Mesothelial cell of epicardium (in vitro differentiated cells): ENCODE measurements at regions not wholly inside any gene's neighbourhood (a gene's known extent, or its start where the extent isn't known, plus 50 kb on each side); places are given as distances from the start of the nearest gene placed in this dataset.

Source experiments
- DNase-seq, 2 experiments: peaks; one replicate each; pipeline ENCODE4 v3.0.0; 2021; ENCODE audit warnings: low spot score in 2 of 2; ENCODE audit not compliant: unreplicated experiment in 2 of 2
- H3K27ac Mint-ChIP-seq: 2 replicates; pipeline ENCODE4 v1.8.0; 2021; ENCODE audit warnings: mixed read lengths
- H3K27me3 Mint-ChIP-seq: 2 replicates; pipeline ENCODE4 v1.8.0; 2021; ENCODE audit warnings: low read depth, mixed read lengths
- H3K36me3 Mint-ChIP-seq: 2 replicates; pipeline ENCODE4 v1.8.0; 2021; ENCODE audit warnings: mixed read lengths
- H3K4me1 Mint-ChIP-seq: 2 replicates; pipeline ENCODE4 v1.8.0; 2021; ENCODE audit warnings: mixed read lengths
- H3K4me3 Mint-ChIP-seq: 2 replicates; pipeline ENCODE4 v1.8.0; 2021; ENCODE audit warnings: mild to moderate bottlenecking, moderate library complexity, mixed read lengths
- H3K9me3 Mint-ChIP-seq: 2 replicates; pipeline ENCODE4 v1.8.0; 2021; ENCODE audit warnings: mixed read lengths
- CTCF ChIP-seq: fragments of 200-600 bp; sonication (generic); IDR thresholded peaks from one replicate; pipeline ENCODE4 v1.5.0; 2021; ENCODE audit warnings: antibody characterized with exemption; ENCODE audit not compliant: unreplicated experiment

GRCh38 chr10:109025172-109025571 is 898.1 kb downstream of the XPNPEP1 start:
- H3K4me1 Mint-ChIP-seq: no peaks in the 10 kb centered on the region
- TF ChIP-seq CTCF: no peak

GRCh38 chr10:109022417-109023049 is 900.8 kb downstream of the XPNPEP1 start:
- Mint-ChIP-seq H3K27ac (no peak overlapping the region), H3K9me3 (no peaks in the 10 kb centered on the region), H3K4me1 (peaks cover 3% of the 10 kb centered on the region), H3K36me3 (no peaks in the 10 kb centered on the region), H3K27me3 (no peaks in the 10 kb centered on the region), H3K4me3 (no peak overlapping the region)
- no peak for DNase-seq
- TF ChIP-seq CTCF: no peak

More at GRCh38 chr10:109025172-109025571, 898.1 kb downstream of the XPNPEP1 start:
- no peaks in the 10 kb centered on the region for H3K36me3 Mint-ChIP-seq
- H3K9me3 Mint-ChIP-seq: no peaks in the 10 kb centered on the region
- no peak for DNase-seq
- no peak overlapping the region for H3K4me3 Mint-ChIP-seq
- peaks cover 3% of the 10 kb centered on the region for H3K27me3 Mint-ChIP-seq
- H3K27ac Mint-ChIP-seq: no peak overlapping the region

GRCh38 chr10:109019001-109019424 is 904.3 kb downstream of the XPNPEP1 start:
- H3K4me1 Mint-ChIP-seq: peaks cover 3% of the 10 kb centered on the region
- no peak overlapping the region for H3K27ac Mint-ChIP-seq
- no peak overlapping the region for H3K4me3 Mint-ChIP-seq
- no peak for TF ChIP-seq CTCF
- H3K9me3 Mint-ChIP-seq: no peaks in the 10 kb centered on the region
- no peak for DNase-seq
- H3K27me3 Mint-ChIP-seq: no peaks in the 10 kb centered on the region
- no peaks in the 10 kb centered on the region for H3K36me3 Mint-ChIP-seq

- no peak overlapping the region for H3K27ac Mint-ChIP-seq
- no peak for DNase-seq
- H3K9me3 Mint-ChIP-seq: no peaks in the 10 kb centered on the region
- no peak for TF ChIP-seq CTCF
- no peaks in the 10 kb centered on the region for H3K36me3 Mint-ChIP-seq
- H3K27me3 Mint-ChIP-seq: no peaks in the 10 kb centered on the region
- no peaks in the 10 kb centered on the region for H3K4me1 Mint-ChIP-seq
- H3K4me3 Mint-ChIP-seq: no peak overlapping the region
These were observed 915.8 kb downstream of the XPNPEP1 start for GRCh38 chr10:109007514-109007913.

- Mint-ChIP-seq H3K36me3 (no peaks in the 10 kb centered on the region), H3K4me3 (no peak overlapping the region), H3K4me1 (no peaks in the 10 kb centered on the region), H3K9me3 (peaks cover 10% of the 10 kb centered on the region), H3K27ac (no peak overlapping the region), H3K27me3 (peaks cover 14% of the 10 kb centered on the region)
- TF ChIP-seq CTCF: no peak
- no peak for DNase-seq
These were observed 932.9 kb downstream of the XPNPEP1 start for GRCh38 chr10:108990441-108990840.

- TF ChIP-seq CTCF: no peak
- Mint-ChIP-seq H3K27ac (no peak overlapping the region), H3K4me1 (no peaks in the 10 kb centered on the region), H3K4me3 (no peak overlapping the region), H3K9me3 (peaks cover 10% of the 10 kb centered on the region), H3K36me3 (no peaks in the 10 kb centered on the region), H3K27me3 (peaks cover 13% of the 10 kb centered on the region)
- DNase-seq: no peak
These were observed 933.3 kb downstream of the XPNPEP1 start for GRCh38 chr10:108989976-108990375.
